AML-193 (cell line): ENCODE measurements at regions not wholly inside any gene's neighbourhood (a gene's known extent, or its start where the extent isn't known, plus 50 kb on each side); places are given as distances from the start of the nearest gene placed in this dataset.

Source experiments
- DNase-seq, 2 experiments: peaks; one replicate each; lab custom pipeline; 2025; lab: John Stamatoyannopoulos, UW

- DNase-seq = no peak
Observed at GRCh38 chr12:38556647-38557046, 240.1 kb downstream of the ALG10B start.

GRCh38 chr12:38585086-38585485, 268.5 kb downstream of the ALG10B start:
- no peak for DNase-seq

GRCh38 chr12:38586789-38587188, 270.2 kb downstream of the ALG10B start:
- no peak for DNase-seq

- DNase-seq = no peak
Observed at GRCh38 chr12:38587594-38587993, 271.0 kb downstream of the ALG10B start.

GRCh38 chr12:38588624-38589305, 272.2 kb downstream of the ALG10B start:
- no peak for DNase-seq

- DNase-seq = no peak
Observed at GRCh38 chr12:38589306-38589632, 272.7 kb downstream of the ALG10B start.

- DNase-seq = no peak
Observed at GRCh38 chr12:38601949-38602348, 285.4 kb downstream of the ALG10B start.
